ENCODE measurements at regions not wholly inside any gene's neighbourhood (a gene's known extent, or its start where the extent isn't known, plus 50 kb on each side); places are given as distances from the start of the nearest gene placed in this dataset.

DNA sequence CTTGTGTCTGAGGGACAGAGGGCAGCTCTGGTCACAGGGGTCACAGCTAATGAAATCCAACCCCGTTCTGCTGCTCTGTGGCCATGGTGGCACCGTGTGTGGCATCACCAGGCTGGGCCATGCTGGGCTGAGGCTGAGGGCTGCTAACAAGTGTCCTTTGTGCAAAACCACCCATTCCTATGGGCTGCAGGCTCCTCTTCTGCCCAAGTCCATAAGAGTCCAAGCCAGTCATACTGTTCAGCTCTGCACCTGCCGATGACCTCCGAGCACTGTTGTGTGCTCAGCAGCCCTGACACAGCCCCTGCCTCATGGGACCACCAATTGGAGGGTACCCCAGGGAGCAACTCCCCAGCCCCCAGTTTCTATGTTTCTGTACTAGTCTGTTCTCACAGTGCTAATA, 133.1 kb downstream of the WDR11 start:
- no peak for DNase-seq

DNA sequence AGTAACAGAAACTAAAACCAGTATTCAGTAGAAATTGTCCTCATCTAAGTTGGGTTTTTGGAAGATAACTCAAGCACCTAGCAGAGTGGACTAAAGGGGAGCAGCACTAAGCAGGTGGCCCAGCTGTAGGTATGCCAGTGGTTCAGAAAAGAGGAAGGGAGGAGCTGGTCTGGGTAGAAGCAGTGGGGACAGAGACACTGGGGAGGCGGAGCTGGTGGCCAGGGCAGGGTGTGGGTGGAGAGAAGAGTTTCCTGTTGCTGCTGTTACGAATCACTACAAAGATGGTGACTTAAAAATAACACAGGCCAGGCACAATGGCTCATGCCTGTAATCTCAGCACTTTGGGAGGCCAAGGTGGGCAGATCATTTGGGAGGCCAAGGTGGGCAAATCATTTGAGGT, 136.2 kb downstream of the WDR11 start:
- DNase-seq: no peak

DNA sequence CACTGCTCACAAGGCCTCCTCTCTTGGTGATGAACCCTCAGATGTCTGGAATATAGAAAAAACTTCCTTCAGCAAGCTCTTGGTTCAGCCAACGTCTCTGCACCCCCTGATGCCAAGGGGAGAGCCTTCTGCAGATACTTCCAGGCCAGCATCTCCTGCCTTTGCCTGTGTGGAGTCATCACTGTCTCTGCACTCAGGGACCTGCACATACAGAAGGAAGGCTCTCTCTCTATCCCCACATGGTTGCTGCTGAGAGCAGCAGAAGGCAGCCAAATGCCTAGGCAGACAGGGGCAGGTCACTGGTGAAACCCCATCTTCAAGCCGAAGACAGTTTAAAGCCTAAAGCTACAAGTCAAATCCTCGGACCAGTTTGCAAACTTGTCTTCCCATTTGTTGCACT, 137.6 kb downstream of the WDR11 start:
- no peak for DNase-seq

DNA sequence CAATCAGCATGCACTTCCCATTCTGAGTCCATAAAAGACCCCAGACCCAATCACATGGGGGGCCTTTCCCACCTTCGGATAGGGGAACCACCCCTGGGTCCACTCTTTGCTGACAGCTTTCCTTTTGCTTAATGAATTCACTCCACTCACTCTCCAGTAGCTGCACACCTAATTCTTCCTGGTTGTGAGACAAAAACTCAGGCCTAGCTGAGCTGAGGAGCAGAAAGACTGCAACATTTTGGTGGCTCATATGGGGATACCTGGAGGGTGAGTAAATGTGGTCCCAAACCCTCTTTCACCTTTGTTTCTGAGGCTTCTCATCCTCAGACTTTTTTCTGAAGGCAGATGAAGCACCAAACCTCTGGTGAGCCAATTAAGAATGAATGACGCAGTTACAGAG, 138.1 kb downstream of the WDR11 start:
- DNase-seq: no peak

DNA sequence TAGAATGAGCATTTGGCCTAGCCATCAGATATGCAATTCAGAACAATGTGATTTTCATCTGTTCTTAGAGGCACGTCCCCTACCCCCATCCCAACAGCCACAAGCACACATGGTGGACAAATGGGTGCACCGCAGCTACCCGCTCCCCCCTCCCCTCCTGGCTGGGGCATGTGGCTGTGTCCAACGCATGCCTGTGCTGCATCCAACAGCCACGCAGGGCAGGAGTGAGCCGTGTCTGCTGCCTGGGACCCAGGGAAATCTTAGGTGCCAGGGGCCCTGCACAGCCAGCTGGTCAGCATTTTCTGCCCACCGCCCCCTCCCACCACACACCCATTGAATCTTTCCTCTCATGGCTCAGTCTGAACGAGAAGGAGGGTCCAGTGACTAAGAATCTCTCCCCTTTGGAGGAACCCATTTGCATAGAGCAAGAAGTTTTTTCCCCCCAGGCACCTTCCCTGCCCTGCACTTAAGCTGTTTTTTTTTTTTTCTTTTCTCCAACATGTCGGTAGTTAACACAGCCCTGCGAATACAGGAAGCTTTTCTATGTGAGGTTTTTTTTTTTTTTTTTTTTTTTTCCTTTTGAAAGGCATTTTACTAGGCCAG, 138.9 kb downstream of the WDR11 start:
- no peak for DNase-seq

DNA sequence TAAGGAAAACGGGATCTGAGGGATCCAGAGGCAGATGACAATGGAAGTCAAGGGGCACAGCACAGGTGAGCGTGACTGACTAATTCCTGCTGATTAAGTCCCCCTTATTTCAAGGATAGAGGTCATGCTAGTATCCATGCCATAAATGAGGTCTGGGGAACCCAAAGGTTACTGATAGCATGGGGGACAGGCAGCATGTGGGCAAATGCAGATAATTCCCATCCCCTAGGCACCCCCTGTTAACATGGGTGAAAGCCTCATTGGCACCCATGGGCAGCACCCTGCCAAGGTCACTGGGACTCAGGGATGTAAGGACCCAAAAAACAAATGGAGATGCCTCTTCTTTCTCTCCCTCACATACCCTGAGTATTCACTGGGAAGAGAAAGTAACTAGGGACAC, 139.7 kb downstream of the WDR11 start:
- DNase-seq: no peak

DNA sequence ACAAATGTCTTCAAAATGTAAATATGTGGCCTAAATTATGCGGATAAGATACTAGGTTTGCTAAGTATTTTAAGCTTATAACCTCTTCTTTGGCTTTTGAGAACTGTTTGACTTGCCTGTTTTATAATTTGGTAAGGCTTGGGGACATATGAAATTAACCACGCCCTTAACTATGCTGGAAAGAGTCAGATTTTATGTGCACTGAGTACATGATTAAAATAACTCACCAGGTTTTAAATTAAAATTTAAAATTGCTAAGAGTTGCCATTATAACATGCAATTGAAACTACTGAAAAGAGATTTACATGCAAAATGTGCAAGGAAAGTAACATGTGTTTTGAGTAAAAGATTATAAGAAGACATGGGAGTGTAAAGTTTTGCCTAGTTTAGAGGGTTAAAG, 141.9 kb downstream of the WDR11 start:
- no peak for DNase-seq

DNA sequence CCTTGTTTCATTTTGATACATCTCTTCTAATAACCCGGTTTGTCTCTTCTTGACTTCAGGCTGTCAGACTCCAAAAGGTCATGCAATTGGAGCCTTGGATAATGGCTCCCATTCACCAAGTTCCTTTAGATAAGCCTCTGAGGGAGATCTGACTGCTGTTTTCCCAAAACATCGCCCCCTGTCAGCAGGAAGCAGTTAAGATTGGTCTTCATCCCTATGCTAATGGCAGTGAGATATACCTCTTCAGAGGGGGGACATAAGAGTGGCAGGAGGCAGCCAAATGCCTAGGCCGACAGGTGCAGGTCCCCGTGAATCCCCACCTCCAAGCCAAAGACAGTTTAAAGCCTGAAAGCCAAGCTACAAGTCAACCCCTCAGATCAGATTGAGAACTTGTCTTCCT, 144.6 kb downstream of the WDR11 start:
- no peak for DNase-seq

DNA sequence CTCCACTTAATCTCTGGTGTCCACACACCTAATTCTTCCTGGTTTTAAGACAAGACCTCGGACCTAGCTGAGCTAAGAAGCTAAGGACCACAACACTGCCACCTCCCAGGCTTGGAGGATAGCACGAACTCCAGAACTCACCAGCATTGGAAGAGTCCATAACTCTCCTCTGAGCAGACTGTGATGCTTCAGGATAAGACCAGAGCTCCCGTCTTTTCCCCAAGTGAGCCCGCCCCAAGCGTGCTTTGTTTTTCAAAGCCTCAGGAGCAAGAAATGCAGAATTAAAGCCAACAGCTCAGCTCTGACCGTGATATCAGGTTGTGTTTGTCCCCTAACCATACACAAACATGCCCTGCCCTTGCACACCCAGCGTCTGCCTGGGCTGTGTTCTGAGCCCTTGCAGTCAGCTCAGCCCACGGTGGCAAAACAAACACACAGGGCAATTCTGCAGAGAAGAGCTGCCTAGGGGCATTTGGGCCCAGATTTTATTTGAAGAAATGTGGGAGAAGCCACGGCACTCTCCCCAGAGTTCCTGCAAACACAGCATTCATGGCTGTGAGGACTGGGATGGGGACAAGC, 145.4 kb downstream of the WDR11 start:
- no peak for DNase-seq

DNA sequence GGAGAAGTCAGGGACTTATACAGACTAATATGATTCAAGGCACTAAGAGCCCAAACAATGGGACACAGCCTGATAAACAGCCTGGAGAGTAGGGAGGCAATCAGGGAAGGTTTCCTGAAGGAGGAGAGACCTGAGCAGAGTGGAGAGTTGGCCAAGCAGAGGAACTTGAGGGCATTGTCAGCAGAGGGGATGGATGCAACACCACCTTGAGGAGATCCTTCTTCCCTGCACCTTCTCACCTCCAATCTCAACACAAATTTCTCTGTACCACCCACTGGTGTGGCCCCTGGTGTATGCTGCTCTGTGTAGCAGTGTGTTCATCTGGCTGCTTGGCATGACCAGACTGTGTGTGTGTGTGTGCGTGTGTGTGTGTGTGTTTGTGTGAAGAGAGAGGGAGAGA, 146.2 kb downstream of the WDR11 start:
- no peak for DNase-seq

DNA sequence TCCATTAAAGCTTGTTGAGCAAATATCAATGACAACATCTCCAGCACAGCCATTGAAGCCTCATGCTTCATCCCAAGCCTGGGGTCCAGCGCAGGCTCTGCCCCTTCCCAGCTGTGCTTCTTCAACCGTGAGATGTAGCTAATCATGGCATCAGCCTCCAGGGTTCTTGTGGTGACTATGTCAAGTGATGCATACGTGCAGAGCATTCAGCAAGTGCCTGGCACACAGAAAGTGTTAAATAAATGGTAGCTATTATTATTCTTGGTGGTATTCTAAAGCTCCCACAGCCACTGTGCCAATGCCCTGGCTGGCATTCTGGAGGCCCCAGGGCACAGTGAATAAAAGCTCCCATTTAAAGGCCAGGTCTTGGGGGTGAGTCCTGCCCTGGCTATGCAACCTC, 146.6 kb downstream of the WDR11 start:
- no peak for DNase-seq

DNA sequence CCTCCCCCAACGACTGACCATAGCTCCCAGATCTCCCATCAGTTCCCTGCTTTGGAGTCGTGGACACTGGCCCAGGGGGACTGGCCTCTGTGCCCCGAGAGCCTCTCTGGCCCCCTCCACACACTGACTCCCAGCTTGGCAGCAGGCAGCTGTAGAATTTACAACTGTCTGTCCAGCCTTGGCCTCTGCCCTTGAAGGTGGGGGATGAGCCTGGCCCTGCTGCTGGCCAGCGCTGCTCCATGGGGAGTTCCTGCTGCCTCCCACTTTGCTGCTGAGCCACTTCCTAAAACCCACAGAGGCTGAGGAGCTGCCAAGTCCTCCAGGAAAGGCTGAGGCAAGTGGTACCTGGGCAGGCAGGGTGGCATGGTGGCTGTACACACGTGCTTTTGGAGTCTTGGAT, 147.1 kb downstream of the WDR11 start:
- no peak for DNase-seq

DNA sequence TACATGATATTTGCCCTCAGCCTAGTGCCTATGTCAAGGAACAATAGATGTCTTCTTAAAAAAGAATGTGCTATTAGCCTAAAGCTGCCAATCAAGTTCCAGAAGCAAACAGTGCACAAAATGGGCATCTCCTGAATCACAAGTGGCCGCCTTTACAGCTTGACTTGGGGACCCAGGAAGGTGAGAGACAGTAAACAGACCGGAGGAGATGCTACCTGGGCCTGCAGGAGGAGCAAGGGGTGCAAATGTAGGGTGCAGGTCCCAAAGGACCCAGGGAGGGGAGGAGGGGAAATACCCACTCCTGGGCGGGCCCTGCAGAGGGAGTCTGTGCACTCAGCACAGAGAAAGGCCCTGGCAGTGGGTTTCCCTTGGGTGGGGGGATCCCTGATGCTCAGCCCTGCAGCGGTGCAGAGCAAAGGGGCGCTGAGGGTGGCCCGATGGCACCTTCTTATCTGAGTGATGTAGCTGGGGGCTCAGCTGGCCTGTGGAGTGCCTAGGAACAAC, 147.7 kb downstream of the WDR11 start:
- DNase-seq: no peak

DNA sequence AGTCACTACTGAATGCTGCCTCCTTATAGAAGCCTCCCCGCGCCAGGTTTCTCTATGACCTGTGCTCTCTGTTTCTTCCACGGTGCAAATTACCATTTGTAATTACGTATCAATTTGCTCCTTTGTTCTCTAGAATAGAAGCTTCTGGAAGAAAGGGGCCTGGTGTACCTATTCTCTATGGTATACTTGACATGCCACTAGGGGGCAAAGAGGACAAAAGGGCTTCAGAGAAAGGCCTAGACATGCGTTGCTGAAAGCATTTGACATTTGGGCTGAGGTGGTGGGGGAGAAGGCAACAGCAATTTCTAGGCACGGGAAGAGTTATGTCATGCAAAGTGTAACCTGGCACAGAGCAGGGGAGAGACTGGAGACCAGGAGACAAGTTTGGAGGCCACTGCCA, 148.7 kb downstream of the WDR11 start:
- no peak for DNase-seq

DNA sequence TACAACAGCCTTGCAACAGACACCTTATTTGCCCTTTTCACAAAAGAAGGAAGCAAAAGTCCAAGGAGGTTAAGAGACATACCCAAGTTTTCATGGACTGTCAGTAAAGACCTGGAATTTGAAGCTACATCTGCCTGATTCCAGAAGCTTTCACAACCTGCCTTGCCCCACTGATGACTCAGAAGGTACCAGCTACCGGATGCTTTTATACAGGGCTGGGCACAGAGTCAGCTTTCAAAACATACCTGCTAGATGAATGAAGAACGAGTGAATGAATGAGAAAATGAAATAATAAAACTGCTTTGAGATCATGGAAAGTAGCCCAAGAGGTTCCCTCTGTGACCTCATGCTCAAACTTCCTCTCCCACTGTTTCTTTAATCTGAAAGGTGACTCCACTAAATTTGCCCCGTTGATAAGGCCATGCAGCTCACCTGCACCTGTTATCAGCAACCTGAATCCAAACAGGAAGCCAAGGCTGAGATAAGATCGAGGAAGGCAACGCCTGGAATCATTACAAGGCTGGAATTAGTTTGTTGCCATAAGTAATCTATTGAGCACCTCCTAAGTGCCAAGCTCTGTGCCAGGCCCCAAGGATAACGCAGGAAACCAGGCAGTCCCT, 151.5 kb downstream of the WDR11 start:
- no peak for DNase-seq

DNA sequence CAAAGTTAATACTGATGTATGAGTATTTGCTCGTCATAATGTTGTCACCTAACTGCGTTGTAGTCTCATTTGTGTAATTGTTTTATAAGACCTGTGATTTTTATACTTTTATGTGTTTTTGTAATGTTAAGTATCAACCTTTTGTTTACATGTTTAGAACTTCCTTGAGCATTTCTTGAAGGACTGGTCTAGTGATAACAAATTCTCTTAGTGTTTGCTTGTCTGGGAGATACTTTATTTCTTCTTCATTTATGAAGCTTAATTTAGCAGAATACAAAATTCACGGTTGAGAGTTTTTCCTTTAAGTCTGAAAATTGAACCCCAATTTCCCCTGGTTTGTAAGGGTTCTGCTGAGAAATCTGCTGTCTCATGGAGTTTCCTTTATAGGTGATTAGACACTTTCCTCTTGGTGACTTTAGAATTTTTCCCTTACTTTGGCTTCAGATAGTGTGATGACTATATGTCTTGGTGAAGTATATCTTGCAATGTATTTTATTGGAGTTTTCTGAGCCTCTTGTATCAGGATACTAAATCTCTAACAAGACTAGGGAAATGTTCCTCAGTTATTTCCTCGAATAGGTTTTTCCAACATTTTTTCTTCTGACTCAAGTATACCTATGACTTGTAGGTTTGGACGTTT, 154.9 kb downstream of the WDR11 start:
- DNase-seq: no peak

DNA sequence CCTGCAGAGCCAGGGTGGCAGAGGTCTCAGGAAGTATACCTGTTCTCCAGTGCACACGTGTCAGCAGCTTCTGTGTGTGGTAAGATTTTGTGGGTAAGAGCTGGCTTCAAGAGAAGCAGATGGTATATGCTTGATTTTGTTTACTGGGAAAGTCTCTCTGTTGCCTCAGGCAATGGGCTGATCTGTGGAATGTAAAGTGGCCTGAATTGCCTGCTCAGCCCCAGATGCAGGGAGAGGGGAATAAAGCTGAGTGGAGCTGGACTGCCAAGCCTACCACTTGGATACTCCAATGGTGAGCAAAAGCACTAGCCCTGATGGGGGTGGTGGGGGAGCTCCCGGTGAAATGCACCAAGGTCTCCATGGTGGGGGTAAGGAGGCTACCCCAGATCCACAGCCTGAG, 156.1 kb downstream of the WDR11 start:
- DNase-seq: no peak

DNA sequence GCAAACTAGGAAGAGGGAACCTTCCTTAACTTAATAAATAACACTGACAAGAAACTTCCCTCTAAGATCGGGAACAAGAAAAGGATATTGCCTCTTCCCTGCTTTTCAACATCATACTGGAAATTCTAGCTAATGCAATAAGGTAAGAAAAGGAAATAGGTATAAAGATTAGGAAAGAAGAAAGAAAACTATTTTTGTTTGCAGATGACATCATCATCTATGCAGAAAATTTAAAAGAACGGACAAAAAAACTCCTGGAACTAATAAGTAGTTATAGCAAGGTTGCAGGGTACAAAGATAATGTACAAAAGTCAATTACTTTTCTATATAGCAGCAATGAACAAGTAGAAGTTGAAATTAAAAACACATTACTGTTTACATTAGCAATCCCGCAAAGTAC, 164.8 kb downstream of the WDR11 start:
- no peak for DNase-seq

DNA sequence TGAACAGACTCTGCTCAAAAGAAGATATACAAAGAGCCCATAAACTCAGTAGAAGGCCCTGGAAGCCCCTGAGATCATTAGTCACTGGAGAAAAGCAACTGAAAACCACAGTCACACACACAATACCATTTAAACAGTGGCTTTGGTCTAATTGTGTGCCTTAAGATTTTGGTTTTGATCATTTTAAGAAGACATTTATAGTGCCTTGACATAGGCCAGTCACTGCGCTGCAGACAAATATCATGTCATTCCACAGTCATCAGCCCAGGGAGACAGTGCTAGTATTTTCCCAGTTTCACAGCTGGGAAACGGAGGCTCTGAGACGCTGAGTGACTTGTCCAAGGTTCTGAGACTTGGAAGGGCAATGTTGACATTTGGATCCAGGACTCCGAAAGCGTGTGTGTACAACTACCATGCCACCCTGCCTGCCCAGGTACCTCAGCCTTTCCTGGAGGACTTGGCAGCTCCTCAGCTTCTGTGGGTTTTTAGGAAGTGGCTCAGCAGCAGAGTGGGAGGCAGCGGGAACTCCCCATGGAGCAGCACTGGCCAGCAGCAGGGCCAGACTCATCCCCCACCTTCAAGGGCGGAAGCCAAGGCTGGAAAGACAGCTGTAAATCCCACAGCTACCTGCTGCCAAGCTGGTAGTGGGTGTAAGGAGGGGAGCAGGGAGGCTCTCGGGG, 173.9 kb downstream of the WDR11 start:
- DNase-seq: no peak

DNA sequence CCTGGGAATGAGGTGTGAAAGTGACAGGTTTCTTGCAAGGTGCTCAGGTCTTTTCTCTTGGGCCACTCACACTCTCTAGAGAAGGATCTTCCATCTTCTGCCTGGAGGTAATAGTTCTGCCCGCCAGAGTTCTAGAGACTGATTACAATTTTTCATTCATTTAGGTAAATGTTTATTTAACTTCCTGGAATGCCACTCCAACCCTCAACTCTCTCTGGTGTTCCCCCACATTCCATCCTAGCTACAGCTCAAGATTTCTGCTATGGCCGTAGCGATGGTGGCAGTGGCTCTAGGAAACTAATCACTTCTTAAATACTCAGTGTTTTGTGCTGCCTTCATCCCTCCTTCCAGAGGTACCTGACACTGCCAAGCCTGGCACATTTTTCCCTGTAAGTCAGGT, 174.6 kb downstream of the WDR11 start:
- DNase-seq: no peak

DNA sequence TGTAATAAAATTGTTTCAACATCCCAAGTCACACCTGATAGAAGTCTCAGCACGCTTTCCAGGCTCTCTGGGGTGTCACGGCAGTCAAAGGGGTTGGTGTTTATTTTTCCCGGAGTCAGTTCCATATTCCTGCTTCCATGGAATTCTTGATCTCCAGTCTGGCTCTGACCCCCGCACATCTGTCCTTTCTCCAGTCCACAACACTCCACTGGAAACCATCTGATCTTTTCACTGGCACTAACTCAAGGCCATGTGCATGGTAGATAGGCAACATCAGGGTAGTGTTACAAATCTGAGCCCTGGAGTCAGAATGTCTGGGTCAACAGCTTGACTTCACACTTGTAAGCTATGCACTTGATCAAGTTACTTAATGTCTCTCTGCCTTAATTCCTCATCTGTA, 176.2 kb downstream of the WDR11 start:
- DNase-seq: no peak

DNA sequence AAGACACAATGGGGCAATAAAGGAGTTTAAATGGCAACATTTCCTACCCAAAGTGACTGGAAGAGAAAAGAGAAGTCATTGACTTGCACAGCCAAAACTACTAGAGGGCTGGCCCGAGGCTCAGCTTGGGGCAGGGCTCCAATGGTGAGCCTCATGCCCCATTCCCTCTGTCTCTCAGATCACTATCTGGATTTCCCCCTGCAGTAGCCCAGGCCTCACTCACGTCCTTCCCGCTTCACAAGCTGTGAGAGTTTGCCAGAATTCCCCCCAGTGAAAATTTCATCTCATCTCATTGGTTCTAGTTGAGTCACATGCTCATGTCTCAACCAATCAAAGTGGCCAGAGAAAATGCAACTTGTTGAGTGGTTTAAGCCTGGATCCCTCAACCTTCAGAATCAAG, 181.3 kb downstream of the WDR11 start:
- no peak for DNase-seq

DNA sequence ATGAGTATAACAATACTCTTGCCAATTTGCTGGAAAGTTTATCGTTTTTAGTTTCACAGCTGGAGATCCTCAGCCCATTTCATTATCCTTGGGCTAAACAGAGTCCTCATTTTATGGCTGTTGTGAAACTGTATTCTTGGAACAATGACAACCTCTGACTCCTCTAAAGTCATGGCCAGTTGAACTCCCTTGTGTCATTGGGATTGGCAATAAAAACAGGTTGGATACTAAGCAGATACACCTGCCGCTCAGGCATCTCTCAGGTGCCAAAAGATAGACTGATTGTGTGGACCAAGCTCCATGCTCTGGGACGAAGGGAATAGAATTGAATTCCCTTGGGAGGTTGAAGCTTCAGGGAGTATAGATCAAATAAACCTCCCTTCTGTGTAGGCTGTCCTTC, 182.2 kb downstream of the WDR11 start:
- DNase-seq: no peak

DNA sequence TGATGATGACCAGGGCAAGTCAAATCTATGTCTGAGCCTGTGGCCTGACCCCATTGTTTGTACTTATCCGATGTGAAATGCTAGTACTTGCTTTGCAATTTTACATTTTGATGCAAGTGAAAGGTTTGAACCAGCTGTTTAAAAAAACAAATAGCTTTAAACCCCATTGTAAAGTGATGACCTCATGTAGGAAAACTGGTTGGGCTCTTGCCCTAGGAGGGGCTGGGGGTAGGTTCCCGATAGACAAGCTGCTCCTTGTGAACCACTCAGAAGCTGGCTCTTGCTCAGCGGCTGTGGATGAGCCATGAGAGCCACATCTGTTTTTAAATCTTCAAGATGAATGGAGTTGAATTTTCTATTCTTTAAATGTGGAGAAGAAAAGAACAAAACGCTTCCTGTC, 185.3 kb downstream of the WDR11 start:
- DNase-seq: no peak

Measured in stimulated activated CD4-positive, alpha-beta T cell treated with anti-CD3 and anti-CD28 coated beads, Interleukin-4, amount 100 ng/mL, for 4 hours (primary cell).